Dedifferentiated amniotic fluid mesenchymal stem cell (primary cell): ENCODE measurements at regions not wholly inside any gene's neighbourhood (a gene's known extent, or its start where the extent isn't known, plus 50 kb on each side); places are given as distances from the start of the nearest gene placed in this dataset.

Experiments used
- DNase-seq: peaks from one replicate; pipeline ENCODE4 v3.0.0-alpha.2; 2016; ENCODE audit errors: extremely low spot score

- no peak for DNase-seq
Measured at GRCh38 chr10:113967126-113967525, 76.5 kb upstream of the ADRB1 start.

GRCh38 chr10:113970641-113971040 lies 73.0 kb upstream of the ADRB1 start:
- DNase-seq = no peak

- no peak for DNase-seq
Measured at GRCh38 chr10:113971349-113971973, 72.2 kb upstream of the ADRB1 start.

DNA sequence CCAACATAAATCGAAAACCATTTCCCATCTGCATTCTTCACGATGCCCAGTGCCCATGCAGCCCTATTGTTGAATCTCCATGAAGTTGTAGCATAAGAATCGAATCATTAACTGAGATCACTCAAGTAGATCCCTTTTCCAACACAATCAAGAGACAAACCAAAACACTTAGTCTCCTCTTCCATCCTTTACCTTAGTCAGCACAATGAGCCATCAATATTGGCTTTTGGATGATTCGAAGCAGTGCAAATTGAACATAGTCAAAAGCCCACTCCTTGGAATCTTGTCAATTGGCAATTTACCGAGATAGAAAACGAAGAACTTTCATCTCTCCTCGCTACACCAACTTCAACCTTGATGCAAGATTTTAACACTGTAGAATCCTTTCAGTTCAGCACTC lies 66.5 kb upstream of the ADRB1 start:
- no peak for DNase-seq

GRCh38 chr10:113978802-113979201 lies 64.9 kb upstream of the ADRB1 start:
- no peak for DNase-seq

DNA sequence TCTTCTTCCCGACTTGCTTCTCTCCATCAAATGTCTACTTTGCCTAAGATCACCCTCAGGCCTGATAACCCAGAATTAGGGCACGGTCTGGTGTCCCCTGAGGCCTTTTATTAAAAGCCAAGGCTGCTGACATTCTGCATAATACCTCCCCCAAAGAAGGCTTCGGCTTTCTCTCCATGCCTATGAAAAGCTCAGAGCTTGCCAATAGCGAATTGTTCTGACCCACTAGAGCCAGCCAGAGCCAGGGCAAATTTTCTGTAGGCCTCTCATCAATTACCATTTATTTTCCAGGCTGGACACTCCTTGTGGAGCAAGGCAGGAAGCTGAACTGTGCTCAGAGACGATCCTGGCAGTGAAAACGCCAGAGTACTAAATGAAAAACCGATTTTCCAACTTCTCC lies 64.3 kb upstream of the ADRB1 start:
- no peak for DNase-seq

DNA sequence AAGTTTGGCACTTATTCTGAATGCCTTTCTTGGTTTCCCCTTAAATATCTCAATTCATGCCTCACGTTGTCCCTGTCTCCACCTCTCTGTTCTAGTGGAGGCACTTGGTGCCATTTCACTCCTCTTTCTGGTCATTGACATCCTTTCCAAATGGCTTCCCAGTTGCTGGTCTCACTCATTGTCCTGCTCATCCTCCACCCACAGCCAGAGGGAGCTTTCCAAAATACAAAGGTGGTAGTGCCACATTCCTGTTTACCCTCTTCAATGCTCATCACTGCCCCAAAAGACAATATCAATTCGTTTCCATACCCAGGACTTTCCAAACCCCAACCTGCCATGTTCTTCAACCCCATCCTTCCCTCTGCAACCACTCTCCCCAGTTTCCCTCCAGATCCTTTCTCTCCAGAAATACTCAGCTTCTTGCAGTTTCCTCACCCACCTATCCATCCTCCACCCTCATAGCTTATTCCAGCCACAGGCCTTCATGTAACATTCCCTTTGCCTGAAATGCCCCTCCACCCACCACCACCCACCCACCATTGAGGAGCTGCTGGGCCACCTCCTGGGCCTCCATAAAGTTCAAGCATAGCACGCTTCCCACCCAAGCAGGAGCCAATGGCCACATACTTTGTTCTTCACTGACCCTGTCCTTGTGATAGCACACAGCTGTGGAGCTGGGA lies 63.1 kb upstream of the ADRB1 start:
- no peak for DNase-seq

- DNase-seq = no peak
Measured at GRCh38 chr10:113982296-113982695, 61.4 kb upstream of the ADRB1 start.

DNA sequence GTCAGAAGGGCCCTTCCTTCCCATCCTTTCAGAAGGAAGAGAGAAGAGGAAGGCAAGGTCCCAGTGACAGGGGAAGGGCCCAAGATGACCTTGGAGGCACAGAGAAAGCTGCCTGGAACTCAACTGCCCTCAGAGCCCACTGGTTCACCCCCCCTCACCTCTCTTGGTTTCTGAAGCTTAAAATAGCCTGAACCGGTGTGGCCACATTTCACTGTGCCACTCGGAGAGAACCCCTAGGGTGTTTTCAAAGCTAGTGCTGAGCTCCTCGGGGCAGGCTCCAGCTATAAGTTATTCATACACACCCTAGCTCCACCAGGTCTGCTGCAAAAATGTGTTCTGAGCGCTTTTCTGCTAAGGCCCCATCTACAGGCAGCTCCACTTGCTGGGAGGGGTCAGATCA lies 60.9 kb upstream of the ADRB1 start:
- DNase-seq = no peak

GRCh38 chr10:113983552-113983951 lies 60.1 kb upstream of the ADRB1 start:
- no peak for DNase-seq

- no peak for DNase-seq
Measured at GRCh38 chr10:113985297-113985844, 58.3 kb upstream of the ADRB1 start.

DNA sequence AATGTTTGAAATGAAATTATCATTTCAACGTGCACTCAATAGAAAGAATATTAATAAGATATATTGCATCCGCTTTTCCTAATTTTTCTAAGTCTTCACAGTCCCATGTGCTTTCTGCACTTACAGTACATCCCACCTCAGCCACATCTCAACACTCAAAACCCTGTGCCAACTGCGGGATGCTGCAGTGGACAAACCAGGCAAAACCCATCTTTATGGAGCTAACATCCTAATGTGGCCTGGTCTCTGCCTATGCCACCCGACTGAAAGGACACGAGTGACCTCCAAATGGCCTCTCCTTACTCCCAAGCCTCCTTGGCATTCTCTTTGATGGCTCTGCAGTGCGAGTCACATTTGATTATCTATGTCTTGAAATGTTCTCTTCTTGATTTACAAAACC lies 57.4 kb upstream of the ADRB1 start:
- DNase-seq = no peak

GRCh38 chr10:113987156-113987555 lies 56.5 kb upstream of the ADRB1 start:
- no peak for DNase-seq

- no peak for DNase-seq
Measured at GRCh38 chr10:113987805-113988204, 55.9 kb upstream of the ADRB1 start.

GRCh38 chr10:113988535-113988934 lies 55.1 kb upstream of the ADRB1 start:
- DNase-seq = no peak

- DNase-seq = no peak
Measured at GRCh38 chr10:113991091-113991860, 52.4 kb upstream of the ADRB1 start.

DNA sequence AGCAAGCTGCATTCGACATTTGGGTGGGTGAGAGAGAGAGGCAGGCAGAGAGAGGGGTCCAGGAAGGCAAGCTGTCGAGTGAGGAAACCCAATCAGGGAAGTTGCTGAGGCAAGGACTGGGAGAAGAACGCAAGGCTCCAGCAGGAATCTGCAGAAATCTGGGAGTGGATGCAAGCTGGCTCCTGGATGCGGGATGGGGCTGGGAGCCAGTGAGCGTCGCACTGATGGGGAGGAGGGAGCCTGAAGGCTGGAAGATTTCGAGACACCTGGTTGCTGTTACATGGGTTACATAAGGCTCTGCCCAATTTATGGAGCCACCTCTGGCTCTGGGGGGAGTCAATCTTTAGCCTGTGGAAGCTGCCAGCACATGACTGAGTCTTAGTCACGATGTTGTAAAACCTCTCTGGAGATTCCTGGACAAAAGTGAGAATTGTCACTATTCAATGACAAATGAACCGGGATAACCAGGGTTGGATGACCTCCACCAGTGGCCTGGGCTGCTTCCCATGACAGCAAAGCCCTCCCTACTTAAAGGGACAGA lies 51.1 kb upstream of the ADRB1 start:
- no peak for DNase-seq

DNA sequence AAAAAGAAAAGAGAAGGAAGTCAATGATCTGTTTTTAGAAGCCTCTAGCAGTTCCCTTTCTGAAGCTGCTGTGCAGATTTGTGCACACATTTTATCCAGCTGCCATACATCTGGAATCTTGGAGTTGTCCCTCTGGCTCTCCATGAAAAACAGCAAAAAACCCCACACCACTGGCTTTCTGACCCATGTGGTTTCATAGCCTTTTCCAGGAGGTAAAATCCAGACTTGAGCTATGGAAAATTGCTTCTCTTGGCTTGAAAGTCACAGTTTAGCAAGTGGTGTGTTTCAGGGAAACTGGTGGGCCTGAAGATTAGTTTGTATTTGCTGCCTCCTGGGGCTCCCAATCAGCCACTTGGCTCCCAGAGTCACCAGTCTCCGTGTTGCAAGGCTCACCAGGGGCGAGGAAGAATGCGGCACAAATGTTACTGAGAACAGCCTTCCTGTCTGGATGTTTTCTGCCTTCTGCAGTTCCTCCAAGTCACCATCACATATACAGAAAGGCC lies 50.1 kb upstream of the ADRB1 start:
- DNase-seq = peak; percentile 56
